ENCODE measurements at regions not wholly inside any gene's neighbourhood (a gene's known extent, or its start where the extent isn't known, plus 50 kb on each side); places are given as distances from the start of the nearest gene placed in this dataset.

- TF ChIP-seq POLR2A (IDR thresholded peaks at IDR 0.05; ENCODE audit: low read length): no peak
- no peak for TF ChIP-seq GATA1 (IDR thresholded peaks at IDR 0.05; ENCODE audit: low read depth, low read length)
Measured at GRCh38 chr5:144979516-144980264, 809.0 kb downstream of the KCTD16 start.
